T-cell (primary cell): ENCODE measurements at regions not wholly inside any gene's neighbourhood (a gene's known extent, or its start where the extent isn't known, plus 50 kb on each side); places are given as distances from the start of the nearest gene placed in this dataset.

ENCODE experiments used
- ATAC-seq, 4 experiments: fragments of 200-7000 bp in 3 of 4; fragments of 150-1000 bp in 1 of 4; cut with Tn5 transposase; replicated peaks in 1 of 4; 1 replicate in 3 of 4; 2 replicates in 1 of 4; pipeline ENCODE4 v1.10.0; 2021; ENCODE audit warnings: moderate library complexity in 3 of 4, mild to moderate bottlenecking in 2 of 4, moderate number of reproducible peaks in 1 of 4
- CTCF ChIA-PET, 2 donors: fragments of 300-600 bp; sonication (Branson Sonifier 250); formaldehyde crosslinking; loops; one replicate each; lab custom pipeline; 2022; ENCODE audit warnings: antibody characterized with exemption in 2 of 2; lab: Charles Lee
- POLR2A ChIA-PET, 2 donors: fragments of 300-600 bp; sonication (Branson Sonifier 250); formaldehyde crosslinking; loops; one replicate each; lab custom pipeline; 2022; ENCODE audit warnings: antibody characterized with exemption in 2 of 2; lab: Charles Lee
- DNase-seq, 35 experiments: peaks; one replicate each; pipeline versions ENCODE4 v3.0.0 to v3.0.0-alpha.2; 2013 to 2023
- H3K27ac ChIP-seq: one replicate; pipeline ENCODE4 v1.5.1; 2013; ENCODE audit warnings: low read length
- H3K27me3 ChIP-seq, 2 experiments: replicated peaks in 1 of 2; 1 replicate in 1 of 2; 2 replicates in 1 of 2; pipeline versions ENCODE4 v1.6.1 to v1.7.0; 2013; ENCODE audit warnings: low read length in 1 of 2, mixed read lengths in 1 of 2; ENCODE audit not compliant: control insufficient read depth in 2 of 2, insufficient read depth in 2 of 2; ENCODE audit errors: extremely low read depth in 1 of 2
- H3K36me3 ChIP-seq, 2 donors: 1 replicate in 1 of 2; 2 replicates in 1 of 2; pipeline versions ENCODE4 v1.6.1 to v1.7.0; 2013; ENCODE audit warnings: low read length in 1 of 2; ENCODE audit not compliant: control insufficient read depth in 2 of 2, insufficient read depth in 1 of 2; ENCODE audit errors: extremely low read depth in 1 of 2
- H3K4me1 ChIP-seq, 2 experiments: 1 replicate in 1 of 2; 2 replicates in 1 of 2; pipeline versions ENCODE4 v1.6.1 to v1.7.0; 2013; ENCODE audit warnings: low read length in 2 of 2, mixed read lengths in 1 of 2; ENCODE audit not compliant: insufficient read depth in 2 of 2, control insufficient read depth in 1 of 2; ENCODE audit errors: extremely low read depth in 1 of 2
- H3K4me3 ChIP-seq, 2 donors: 1 replicate in 1 of 2; 2 replicates in 1 of 2; pipeline versions ENCODE4 v1.5.1 to v1.7.0; 2013; ENCODE audit warnings: mild to moderate bottlenecking in 2 of 2, low read length in 1 of 2, moderate library complexity in 1 of 2; ENCODE audit not compliant: control insufficient read depth in 1 of 2; ENCODE audit errors: extremely low read depth in 1 of 2
- H3K9me3 ChIP-seq: 2 replicates; pipeline ENCODE4 v1.7.0; 2013
- H3K27ac Mint-ChIP-seq, 2 donors: one replicate each; pipeline ENCODE4 v1.8.0; 2020 to 2021; ENCODE audit warnings: mild to moderate bottlenecking in 2 of 2, mixed read lengths in 2 of 2
- H3K27me3 Mint-ChIP-seq, 2 donors: one replicate each; pipeline ENCODE4 v1.8.0; 2021 to 2022; ENCODE audit warnings: mixed read lengths in 2 of 2
- H3K36me3 Mint-ChIP-seq: one replicate; pipeline ENCODE4 v1.8.0; 2021; ENCODE audit warnings: mixed read lengths
- H3K4me1 Mint-ChIP-seq, 3 donors: one replicate each; pipeline ENCODE4 v1.8.0; 2020 to 2022; ENCODE audit warnings: mixed read lengths in 3 of 3, mild to moderate bottlenecking in 1 of 3
- H3K4me3 Mint-ChIP-seq, 3 donors: one replicate each; pipeline ENCODE4 v1.8.0; 2020 to 2022; ENCODE audit warnings: mild to moderate bottlenecking in 3 of 3, mixed read lengths in 3 of 3, moderate library complexity in 3 of 3
- H3K9me3 Mint-ChIP-seq, 3 donors: one replicate each; pipeline ENCODE4 v1.8.0; 2020 to 2022; ENCODE audit warnings: mixed read lengths in 3 of 3
- WGBS: methylation state at CpG from one replicate; pipeline ENCODE4 v1.1.5; 2013; ENCODE audit warnings: missing lambda C conversion rate; ENCODE audit not compliant: insufficient coverage; 5-methylcytosine and 5-hydroxymethylcytosine counted together

DNA sequence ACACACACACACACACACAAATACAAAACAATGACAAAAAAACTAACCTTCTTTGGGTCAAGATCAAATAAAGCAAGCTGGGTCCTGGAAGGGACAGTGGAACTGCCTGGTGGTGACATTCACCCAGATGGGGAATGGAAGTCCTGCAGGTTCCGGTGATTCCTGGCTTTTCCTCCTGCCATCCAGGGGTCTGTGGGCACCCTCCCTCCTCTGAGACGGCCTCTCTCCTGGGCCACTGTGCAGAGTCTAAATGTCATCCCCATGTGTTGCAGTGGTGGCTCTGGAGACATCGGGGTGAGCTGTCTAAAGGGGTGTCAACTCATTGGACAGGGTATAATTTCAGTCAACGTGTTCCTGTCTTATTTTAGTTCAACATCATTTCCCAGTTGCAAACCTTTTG, 248.2 kb downstream of the ZNF536 start:
- H3K9me3 Mint-ChIP-seq = peaks cover 13 to 20% (median 14%) of the 10 kb centered on the region in 3 donors
- H3K4me3 Mint-ChIP-seq = no peak overlapping the region
- Histone ChIP-seq H3K27ac (no peak overlapping the region), H3K4me1 (no peaks in the 10 kb centered on the region), H3K4me3 (no peak overlapping the region), H3K9me3 (no peaks in the 10 kb centered on the region), H3K36me3 (no peaks in the 10 kb centered on the region), H3K27me3 (peaks cover 0 to 9% of the 10 kb centered on the region in 2 experiments)
- no peak for ATAC-seq
- no peaks in the 10 kb centered on the region for H3K36me3 Mint-ChIP-seq
- no peak for DNase-seq
- ChIA-PET CTCF (no interaction called here), POLR2A (no interaction called here)
- peaks cover 8 to 17% of the 10 kb centered on the region in 2 donors for H3K27me3 Mint-ChIP-seq
- no peak overlapping the region for H3K27ac Mint-ChIP-seq
- no peaks in the 10 kb centered on the region for H3K4me1 Mint-ChIP-seq
- 100% methylated on average over 1 of the region's 4 CpGs for WGBS

DNA sequence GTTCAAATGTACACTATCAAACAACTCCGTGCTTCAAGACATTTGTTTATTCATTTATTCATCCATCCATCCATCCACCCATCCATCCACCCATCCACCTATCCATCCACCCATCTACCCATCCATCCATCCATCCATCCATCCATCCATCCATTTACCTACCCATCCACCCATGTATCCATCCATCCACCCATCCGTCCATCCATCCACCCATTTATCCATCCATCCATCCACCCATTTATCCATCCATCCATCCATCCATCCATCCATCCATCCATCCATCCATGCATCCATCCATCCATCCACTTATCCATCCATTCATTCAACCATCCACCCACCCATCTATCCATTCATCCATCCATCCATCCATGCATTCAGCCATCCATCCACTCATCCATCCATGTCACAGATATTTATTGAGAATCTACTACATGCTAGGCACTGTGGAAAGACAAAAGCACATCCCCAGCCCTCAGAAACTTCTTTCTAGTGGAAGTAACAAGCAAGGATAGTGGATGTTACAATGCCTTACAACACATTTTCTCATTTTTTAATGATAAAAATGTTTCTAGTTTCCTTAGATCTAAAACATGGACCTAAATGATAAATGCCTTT, 237.6 kb downstream of the ZNF536 start:
- Mint-ChIP-seq H3K27ac (no peak overlapping the region), H3K36me3 (no peaks in the 10 kb centered on the region), H3K4me3 (no peak overlapping the region), H3K4me1 (no peaks in the 10 kb centered on the region), H3K9me3 (peaks cover 0 to 7% (median 0%) of the 10 kb centered on the region in 3 donors), H3K27me3 (peaks cover 0 to 2% of the 10 kb centered on the region in 2 donors)
- H3K4me1 ChIP-seq = no peaks in the 10 kb centered on the region
- WGBS = 87% methylated on average over 2 of the region's 2 CpGs
- CTCF ChIA-PET = no interaction called here
- peaks cover 0 to 4% of the 10 kb centered on the region in 2 experiments for H3K27me3 ChIP-seq
- no peak overlapping the region for H3K4me3 ChIP-seq
- no peak for ATAC-seq
- no peaks in the 10 kb centered on the region for H3K9me3 ChIP-seq
- H3K36me3 ChIP-seq = no peaks in the 10 kb centered on the region
- POLR2A ChIA-PET = no interaction called here
- H3K27ac ChIP-seq = no peak overlapping the region
- DNase-seq = no peak

DNA sequence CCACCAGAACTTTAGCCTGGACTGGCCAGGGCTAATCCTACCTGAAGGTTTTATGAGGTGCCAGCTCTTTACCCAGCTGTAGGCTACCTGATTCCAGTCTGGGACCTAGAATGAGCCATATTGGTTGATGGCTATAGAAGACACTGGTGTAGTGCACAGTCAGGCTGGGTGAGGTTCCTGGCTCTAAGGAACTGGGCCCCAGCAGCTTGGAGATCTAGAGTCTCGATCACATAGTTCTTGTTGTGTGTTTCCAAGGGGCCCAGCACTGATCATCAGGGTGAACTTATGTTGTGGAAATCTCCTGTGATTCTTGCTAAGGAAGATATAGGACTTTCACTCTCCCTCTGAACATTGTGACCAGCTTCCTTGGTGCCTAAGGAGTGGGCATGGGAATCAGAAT, 236.3 kb downstream of the ZNF536 start:
- no peaks in the 10 kb centered on the region for H3K4me1 Mint-ChIP-seq
- no peak overlapping the region for H3K27ac ChIP-seq
- H3K27ac Mint-ChIP-seq = no peak overlapping the region
- no peak for ATAC-seq
- DNase-seq = no peak
- peaks cover 0 to 7% (median 0%) of the 10 kb centered on the region in 3 donors for H3K9me3 Mint-ChIP-seq
- no peak overlapping the region for H3K4me3 ChIP-seq
- no peak overlapping the region for H3K4me3 Mint-ChIP-seq
- WGBS = no CpG with 5 or more reads among the region's 1 CpG
- CTCF ChIA-PET = no interaction called here
- POLR2A ChIA-PET = no interaction called here
- H3K27me3 Mint-ChIP-seq = peaks cover 0 to 2% of the 10 kb centered on the region in 2 donors
- H3K9me3 ChIP-seq = no peaks in the 10 kb centered on the region
- H3K36me3 Mint-ChIP-seq = no peaks in the 10 kb centered on the region
- no peaks in the 10 kb centered on the region for H3K4me1 ChIP-seq
- H3K36me3 ChIP-seq = no peaks in the 10 kb centered on the region
- peaks cover 0 to 4% of the 10 kb centered on the region in 2 experiments for H3K27me3 ChIP-seq
